Neural progenitor cell (in vitro differentiated cells): ENCODE measurements at regions not wholly inside any gene's neighbourhood (a gene's known extent, or its start where the extent isn't known, plus 50 kb on each side); places are given as distances from the start of the nearest gene placed in this dataset.

ENCODE experiments used
- CTCF ChIP-seq: fragments of 200-600 bp; sonication (generic); IDR thresholded peaks from 2 replicates; pipeline ENCODE4 v1.5.1; 2017; ENCODE audit warnings: antibody characterized with exemption, mild to moderate bottlenecking
- EZH2 ChIP-seq: fragments of 200-600 bp; sonication (generic); IDR thresholded peaks from 2 replicates; pipeline ENCODE4 v1.6.1; 2017; ENCODE audit warnings: antibody characterized with exemption, mild to moderate bottlenecking, moderate library complexity
- EZH2phosphoT487 ChIP-seq: fragments of 200-600 bp; sonication (generic); IDR thresholded peaks from 2 replicates; pipeline ENCODE4 v1.6.1; 2017; ENCODE audit warnings: antibody characterized with exemption

GRCh38 chr2:192584976-192585375 is 390.2 kb upstream of the TMEFF2 start:
- TF ChIP-seq CTCF (no peak), EZH2phosphoT487 (no peak), EZH2 (no peak)
